ENCODE measurements at regions not wholly inside any gene's neighbourhood (a gene's known extent, or its start where the extent isn't known, plus 50 kb on each side); places are given as distances from the start of the nearest gene placed in this dataset.

- TF ChIP-seq CTCF (IDR thresholded peaks at IDR 0.05) (no peak), POLR2A (IDR thresholded peaks at IDR 0.05) (no peak)
Observed at GRCh38 chr4:131159261-131159660, 1989.8 kb upstream of the PCDH10 start.
